ENCODE measurements at regions not wholly inside any gene's neighbourhood (a gene's known extent, or its start where the extent isn't known, plus 50 kb on each side); places are given as distances from the start of the nearest gene placed in this dataset.

DNA sequence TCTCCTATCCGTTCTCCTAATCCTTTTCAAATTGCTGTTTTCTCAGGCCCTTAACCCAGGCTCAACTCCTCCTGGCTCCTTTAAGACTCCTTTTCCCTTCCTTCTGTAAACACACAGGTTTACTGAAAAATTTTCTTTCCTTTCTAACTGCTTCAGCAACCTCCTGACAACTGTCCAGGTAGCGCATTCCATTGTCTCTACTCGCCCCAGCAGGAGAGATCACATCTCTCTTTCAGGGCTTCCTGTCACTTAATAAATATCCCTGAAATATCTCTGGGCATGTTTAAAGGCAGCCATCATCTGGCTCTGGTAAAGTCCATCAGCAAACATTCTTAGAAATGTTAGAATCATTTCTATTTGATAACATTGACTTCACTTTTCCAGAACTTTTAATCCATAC lies 211.2 kb upstream of the PTBP2 start:
- Histone ChIP-seq H3K9me3 (no peaks in the 10 kb centered on the region), H3K4me1 (no peaks in the 10 kb centered on the region), H3K27me3 (no peaks in the 10 kb centered on the region), H3K36me3 (no peaks in the 10 kb centered on the region), H3K4me3 (no peak overlapping the region), H3K27ac (no peak overlapping the region)
- 50 to 57% methylated on average over 3 of the region's 3 CpGs for WGBS, 2 donors
- DNase-seq (no peak), ATAC-seq (ENCODE audit: low FRiP score in 2 of 2) (no peak)
- TF ChIP-seq POLR2AphosphoS5 (IDR thresholded peaks at IDR 0.05) (no peak), POLR2A (IDR thresholded peaks at IDR 0.05) (no peak), EP300 (IDR thresholded peaks at IDR 0.05) (no peak)

DNA sequence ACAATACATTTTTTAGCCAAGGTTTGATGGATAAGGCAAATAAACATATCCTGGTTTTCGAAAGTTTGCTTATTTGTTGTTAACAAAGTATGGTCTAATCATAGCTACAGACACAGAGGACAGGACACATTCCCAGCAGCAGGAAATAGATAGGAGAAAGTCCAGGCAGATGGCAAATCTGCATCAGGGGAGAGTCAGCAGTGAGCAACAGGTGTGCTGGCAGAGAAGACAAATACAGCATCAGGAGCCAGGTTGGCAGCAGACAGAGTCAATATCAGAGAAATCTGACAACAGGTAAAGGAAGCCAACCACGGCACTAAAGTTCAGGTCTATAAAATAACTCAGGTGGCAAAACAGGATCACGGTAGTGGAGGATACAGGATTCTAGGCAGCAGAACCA lies 210.7 kb upstream of the PTBP2 start:
- no peak overlapping the region for H3K4me3 ChIP-seq
- no peaks in the 10 kb centered on the region for H3K4me1 ChIP-seq
- WGBS, 2 donors: 70 to 79% methylated on average over 3 of the region's 3 CpGs
- ATAC-seq (ENCODE audit: low FRiP score in 2 of 2) (no peak), DNase-seq (no peak)
- no peaks in the 10 kb centered on the region for H3K27me3 ChIP-seq
- no peaks in the 10 kb centered on the region for H3K9me3 ChIP-seq
- TF ChIP-seq POLR2A (IDR thresholded peaks at IDR 0.05) (no peak), EP300 (IDR thresholded peaks at IDR 0.05) (no peak), POLR2AphosphoS5 (IDR thresholded peaks at IDR 0.05) (no peak)
- TF ChIP-seq, protein P1, sequence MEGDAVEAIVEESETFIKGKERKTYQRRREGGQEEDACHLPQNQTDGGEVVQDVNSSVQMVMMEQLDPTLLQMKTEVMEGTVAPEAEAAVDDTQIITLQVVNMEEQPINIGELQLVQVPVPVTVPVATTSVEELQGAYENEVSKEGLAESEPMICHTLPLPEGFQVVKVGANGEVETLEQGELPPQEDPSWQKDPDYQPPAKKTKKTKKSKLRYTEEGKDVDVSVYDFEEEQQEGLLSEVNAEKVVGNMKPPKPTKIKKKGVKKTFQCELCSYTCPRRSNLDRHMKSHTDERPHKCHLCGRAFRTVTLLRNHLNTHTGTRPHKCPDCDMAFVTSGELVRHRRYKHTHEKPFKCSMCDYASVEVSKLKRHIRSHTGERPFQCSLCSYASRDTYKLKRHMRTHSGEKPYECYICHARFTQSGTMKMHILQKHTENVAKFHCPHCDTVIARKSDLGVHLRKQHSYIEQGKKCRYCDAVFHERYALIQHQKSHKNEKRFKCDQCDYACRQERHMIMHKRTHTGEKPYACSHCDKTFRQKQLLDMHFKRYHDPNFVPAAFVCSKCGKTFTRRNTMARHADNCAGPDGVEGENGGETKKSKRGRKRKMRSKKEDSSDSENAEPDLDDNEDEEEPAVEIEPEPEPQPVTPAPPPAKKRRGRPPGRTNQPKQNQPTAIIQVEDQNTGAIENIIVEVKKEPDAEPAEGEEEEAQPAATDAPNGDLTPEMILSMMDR (IDR thresholded peaks at IDR 0.05): no peak
- H3K27ac ChIP-seq: no peak overlapping the region
- H3K36me3 ChIP-seq: no peaks in the 10 kb centered on the region

DNA sequence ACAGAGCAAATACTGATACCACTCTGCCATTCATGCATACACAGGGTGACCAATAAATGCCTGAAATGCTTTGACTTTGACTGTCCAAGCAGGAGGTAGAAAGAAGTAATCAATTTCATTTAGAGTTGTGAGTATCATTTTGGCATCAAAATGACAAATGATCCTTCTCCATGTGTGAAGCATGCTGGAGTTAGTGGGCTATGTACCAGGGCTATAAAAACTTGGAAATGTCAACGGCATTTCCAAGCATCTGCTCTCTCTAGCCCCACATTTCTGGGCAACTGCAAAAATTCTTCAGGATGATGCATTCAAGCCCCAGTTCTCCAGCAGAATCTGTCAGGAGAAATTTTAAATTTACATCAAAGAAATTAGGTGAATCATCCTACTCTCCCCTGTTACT lies 208.4 kb upstream of the PTBP2 start:
- ATAC-seq (ENCODE audit: low FRiP score in 2 of 2): no peak
- no peaks in the 10 kb centered on the region for H3K27me3 ChIP-seq
- no peaks in the 10 kb centered on the region for H3K4me1 ChIP-seq
- H3K27ac ChIP-seq: no peak overlapping the region
- H3K4me3 ChIP-seq: no peak overlapping the region
- 66 to 92% methylated on average over 1 of the region's 1 CpG for WGBS, 2 donors
- no peak for DNase-seq
- H3K36me3 ChIP-seq: no peaks in the 10 kb centered on the region
- TF ChIP-seq EP300 (IDR thresholded peaks at IDR 0.05) (no peak), POLR2AphosphoS5 (IDR thresholded peaks at IDR 0.05) (no peak), POLR2A (IDR thresholded peaks at IDR 0.05) (no peak)
- TF ChIP-seq, protein P1 (IDR thresholded peaks at IDR 0.05): no peak
- H3K9me3 ChIP-seq: no peaks in the 10 kb centered on the region

DNA sequence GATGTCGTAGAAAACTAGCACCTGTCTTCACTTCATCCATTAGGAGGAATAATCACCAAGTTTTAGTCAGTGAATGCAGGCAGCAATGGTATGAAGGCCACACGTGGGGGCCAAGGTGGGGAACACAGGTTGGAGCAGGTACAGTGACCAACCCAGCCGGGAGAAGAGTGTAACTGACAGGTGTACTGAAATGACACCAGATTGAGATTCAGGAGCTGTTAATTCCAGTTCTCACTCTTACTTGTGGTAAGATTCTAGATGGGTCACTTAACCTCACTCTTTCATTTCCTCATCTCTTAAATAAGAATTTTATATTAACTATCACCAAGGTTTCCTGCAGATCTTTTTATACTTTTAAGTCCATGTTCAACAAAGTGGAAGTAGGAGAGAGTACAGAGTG lies 206.2 kb upstream of the PTBP2 start:
- Histone ChIP-seq H3K9me3 (no peaks in the 10 kb centered on the region), H3K4me1 (no peaks in the 10 kb centered on the region), H3K27ac (no peak overlapping the region), H3K36me3 (no peaks in the 10 kb centered on the region), H3K27me3 (no peaks in the 10 kb centered on the region), H3K4me3 (no peak overlapping the region)
- ATAC-seq (ENCODE audit: low FRiP score in 2 of 2) (no peak), DNase-seq (no peak)
- TF ChIP-seq, protein P1 (IDR thresholded peaks at IDR 0.05): no peak
- 60 to 72% methylated on average over 3 of the region's 3 CpGs for WGBS, 2 donors

DNA sequence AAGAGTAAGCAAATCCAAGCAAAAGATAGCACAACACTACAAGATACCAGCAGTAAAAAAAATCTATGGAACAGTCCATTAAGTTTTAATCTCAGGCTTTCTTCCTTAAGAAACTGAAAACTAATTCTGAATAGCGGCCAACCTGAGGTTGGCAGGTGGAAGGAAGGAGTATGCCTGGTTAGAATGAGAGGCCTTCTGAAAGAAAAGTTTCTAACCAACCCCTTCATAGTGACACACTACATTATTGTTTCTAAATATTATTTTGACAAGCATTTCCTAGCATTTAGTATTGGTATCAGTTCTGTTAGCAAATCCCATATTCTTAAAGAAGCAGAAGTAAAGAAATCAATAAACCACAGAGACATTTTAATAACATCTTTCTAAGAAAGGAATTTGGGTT lies 205.7 kb upstream of the PTBP2 start:
- H3K27ac ChIP-seq: no peak overlapping the region
- H3K9me3 ChIP-seq: no peaks in the 10 kb centered on the region
- 81 to 82% methylated on average over 1 of the region's 1 CpG for WGBS, 2 donors
- H3K27me3 ChIP-seq: no peaks in the 10 kb centered on the region
- H3K4me3 ChIP-seq: no peak overlapping the region
- H3K4me1 ChIP-seq: no peaks in the 10 kb centered on the region
- DNase-seq (no peak), ATAC-seq (ENCODE audit: low FRiP score in 2 of 2) (no peak)
- TF ChIP-seq POLR2AphosphoS5 (IDR thresholded peaks at IDR 0.05) (no peak), EP300 (IDR thresholded peaks at IDR 0.05) (no peak), POLR2A (IDR thresholded peaks at IDR 0.05) (no peak)
- TF ChIP-seq, protein P1 (IDR thresholded peaks at IDR 0.05): no peak
- no peaks in the 10 kb centered on the region for H3K36me3 ChIP-seq

All from upper lobe of left lung (tissue), 6 donors.